ENCODE measurements at regions not wholly inside any gene's neighbourhood (a gene's known extent, or its start where the extent isn't known, plus 50 kb on each side); places are given as distances from the start of the nearest gene placed in this dataset.

GRCh38 chr11:107271425-107271824, 186.2 kb downstream of the CWF19L2 start:
- TF ChIP-seq, protein P1, sequence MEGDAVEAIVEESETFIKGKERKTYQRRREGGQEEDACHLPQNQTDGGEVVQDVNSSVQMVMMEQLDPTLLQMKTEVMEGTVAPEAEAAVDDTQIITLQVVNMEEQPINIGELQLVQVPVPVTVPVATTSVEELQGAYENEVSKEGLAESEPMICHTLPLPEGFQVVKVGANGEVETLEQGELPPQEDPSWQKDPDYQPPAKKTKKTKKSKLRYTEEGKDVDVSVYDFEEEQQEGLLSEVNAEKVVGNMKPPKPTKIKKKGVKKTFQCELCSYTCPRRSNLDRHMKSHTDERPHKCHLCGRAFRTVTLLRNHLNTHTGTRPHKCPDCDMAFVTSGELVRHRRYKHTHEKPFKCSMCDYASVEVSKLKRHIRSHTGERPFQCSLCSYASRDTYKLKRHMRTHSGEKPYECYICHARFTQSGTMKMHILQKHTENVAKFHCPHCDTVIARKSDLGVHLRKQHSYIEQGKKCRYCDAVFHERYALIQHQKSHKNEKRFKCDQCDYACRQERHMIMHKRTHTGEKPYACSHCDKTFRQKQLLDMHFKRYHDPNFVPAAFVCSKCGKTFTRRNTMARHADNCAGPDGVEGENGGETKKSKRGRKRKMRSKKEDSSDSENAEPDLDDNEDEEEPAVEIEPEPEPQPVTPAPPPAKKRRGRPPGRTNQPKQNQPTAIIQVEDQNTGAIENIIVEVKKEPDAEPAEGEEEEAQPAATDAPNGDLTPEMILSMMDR (IDR thresholded peaks at IDR 0.05; ENCODE audit: unreplicated experiment): no peak
- CTCF ChIA-PET: no interaction called here
- Mint-ChIP-seq H3K27me3 (ENCODE audit: insufficient read depth, unreplicated experiment) (no peaks in the 10 kb centered on the region), H3K27ac (ENCODE audit: low read depth, unreplicated experiment) (no peak overlapping the region), H3K4me3 (ENCODE audit: unreplicated experiment) (no peak overlapping the region), H3K36me3 (ENCODE audit: insufficient read depth, unreplicated experiment) (no peaks in the 10 kb centered on the region), H3K9me3 (ENCODE audit: unreplicated experiment) (no peaks in the 10 kb centered on the region), H3K4me1 (ENCODE audit: insufficient read depth, unreplicated experiment) (no peaks in the 10 kb centered on the region)
- intact Hi-C loops (cut with micrococcal nuclease): no loop called here
- no peak for DNase-seq (ENCODE audit: unreplicated experiment)
- POLR2A ChIA-PET: interaction anchor here (0.9 kb wide), 1 partner anchor 11 kb away, joined by 3 read pairs; no protein-coding TSS in a partner anchor
- BruUV-seq (replicated peaks): no TSS peak

- Mint-ChIP-seq H3K27ac (ENCODE audit: low read depth, unreplicated experiment) (no peak overlapping the region), H3K9me3 (ENCODE audit: unreplicated experiment) (no peaks in the 10 kb centered on the region), H3K4me1 (ENCODE audit: insufficient read depth, unreplicated experiment) (no peaks in the 10 kb centered on the region), H3K27me3 (ENCODE audit: insufficient read depth, unreplicated experiment) (no peaks in the 10 kb centered on the region), H3K36me3 (ENCODE audit: insufficient read depth, unreplicated experiment) (no peaks in the 10 kb centered on the region), H3K4me3 (ENCODE audit: unreplicated experiment) (no peak overlapping the region)
- CTCF ChIA-PET: no interaction called here
- DNase-seq (ENCODE audit: unreplicated experiment): no peak
- POLR2A ChIA-PET: no interaction called here
- intact Hi-C loops (cut with micrococcal nuclease): no loop called here
- TF ChIP-seq, protein P1 (IDR thresholded peaks at IDR 0.05; ENCODE audit: unreplicated experiment): no peak
- no TSS peak for BruUV-seq (replicated peaks)
Observed at GRCh38 chr11:107268977-107269376, 188.6 kb downstream of the CWF19L2 start.

GRCh38 chr11:107266455-107266854, 191.2 kb downstream of the CWF19L2 start:
- CTCF ChIA-PET: no interaction called here
- no TSS peak for BruUV-seq (replicated peaks)
- intact Hi-C loops (cut with micrococcal nuclease): no loop called here
- no peak for DNase-seq (ENCODE audit: unreplicated experiment)
- Mint-ChIP-seq H3K4me1 (ENCODE audit: insufficient read depth, unreplicated experiment) (no peaks in the 10 kb centered on the region), H3K27me3 (ENCODE audit: insufficient read depth, unreplicated experiment) (no peaks in the 10 kb centered on the region), H3K27ac (ENCODE audit: low read depth, unreplicated experiment) (no peak overlapping the region), H3K9me3 (ENCODE audit: unreplicated experiment) (no peaks in the 10 kb centered on the region), H3K36me3 (ENCODE audit: insufficient read depth, unreplicated experiment) (no peaks in the 10 kb centered on the region), H3K4me3 (ENCODE audit: unreplicated experiment) (no peak overlapping the region)
- POLR2A ChIA-PET: no interaction called here
- TF ChIP-seq, protein P1 (IDR thresholded peaks at IDR 0.05; ENCODE audit: unreplicated experiment): no peak

DNA sequence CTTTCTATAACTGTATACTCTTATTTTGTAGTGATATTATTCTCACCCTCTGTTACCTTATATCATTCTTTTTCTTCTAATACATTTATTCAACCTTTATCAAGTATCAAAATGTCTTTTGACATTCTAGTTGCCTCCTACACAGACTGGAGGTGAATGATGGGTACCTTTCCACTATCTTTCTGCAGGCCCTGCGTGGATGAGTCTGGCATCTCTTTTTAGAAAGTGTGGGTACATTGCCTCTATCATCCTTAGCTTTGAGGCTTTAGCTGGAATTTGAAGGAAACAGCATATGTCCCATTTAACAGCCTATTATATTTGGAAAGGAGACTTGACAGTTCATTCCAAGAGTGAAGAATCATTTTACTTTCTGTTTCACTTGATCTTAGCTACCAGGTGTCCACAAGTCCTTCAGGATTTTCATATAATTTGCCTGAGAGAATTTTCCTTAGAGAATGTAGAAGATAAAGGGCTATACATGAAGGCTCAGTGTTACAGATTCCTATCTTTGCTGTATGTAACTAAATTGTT, 192.0 kb downstream of the CWF19L2 start:
- Mint-ChIP-seq H3K4me1 (ENCODE audit: insufficient read depth, unreplicated experiment) (no peaks in the 10 kb centered on the region), H3K27me3 (ENCODE audit: insufficient read depth, unreplicated experiment) (no peaks in the 10 kb centered on the region), H3K36me3 (ENCODE audit: insufficient read depth, unreplicated experiment) (no peaks in the 10 kb centered on the region), H3K4me3 (ENCODE audit: unreplicated experiment) (no peak overlapping the region), H3K9me3 (ENCODE audit: unreplicated experiment) (no peaks in the 10 kb centered on the region), H3K27ac (ENCODE audit: low read depth, unreplicated experiment) (no peak overlapping the region)
- DNase-seq (ENCODE audit: unreplicated experiment): no peak
- POLR2A ChIA-PET: no interaction called here
- TF ChIP-seq, protein P1 (IDR thresholded peaks at IDR 0.05; ENCODE audit: unreplicated experiment): no peak
- intact Hi-C loops (cut with micrococcal nuclease): no loop called here
- no TSS peak for BruUV-seq (replicated peaks)
- CTCF ChIA-PET: no interaction called here
